Hematopoietic multipotent progenitor cell (in vitro differentiated cells): ENCODE measurements at regions not wholly inside any gene's neighbourhood (a gene's known extent, or its start where the extent isn't known, plus 50 kb on each side); places are given as distances from the start of the nearest gene placed in this dataset.

Experiments
- DNase-seq, 3 donors: peaks; one replicate each; pipeline ENCODE4 v3.0.0-alpha.2; 2011 to 2015; ENCODE audit warnings: low read depth in 2 of 3, low spot score in 2 of 3

DNA sequence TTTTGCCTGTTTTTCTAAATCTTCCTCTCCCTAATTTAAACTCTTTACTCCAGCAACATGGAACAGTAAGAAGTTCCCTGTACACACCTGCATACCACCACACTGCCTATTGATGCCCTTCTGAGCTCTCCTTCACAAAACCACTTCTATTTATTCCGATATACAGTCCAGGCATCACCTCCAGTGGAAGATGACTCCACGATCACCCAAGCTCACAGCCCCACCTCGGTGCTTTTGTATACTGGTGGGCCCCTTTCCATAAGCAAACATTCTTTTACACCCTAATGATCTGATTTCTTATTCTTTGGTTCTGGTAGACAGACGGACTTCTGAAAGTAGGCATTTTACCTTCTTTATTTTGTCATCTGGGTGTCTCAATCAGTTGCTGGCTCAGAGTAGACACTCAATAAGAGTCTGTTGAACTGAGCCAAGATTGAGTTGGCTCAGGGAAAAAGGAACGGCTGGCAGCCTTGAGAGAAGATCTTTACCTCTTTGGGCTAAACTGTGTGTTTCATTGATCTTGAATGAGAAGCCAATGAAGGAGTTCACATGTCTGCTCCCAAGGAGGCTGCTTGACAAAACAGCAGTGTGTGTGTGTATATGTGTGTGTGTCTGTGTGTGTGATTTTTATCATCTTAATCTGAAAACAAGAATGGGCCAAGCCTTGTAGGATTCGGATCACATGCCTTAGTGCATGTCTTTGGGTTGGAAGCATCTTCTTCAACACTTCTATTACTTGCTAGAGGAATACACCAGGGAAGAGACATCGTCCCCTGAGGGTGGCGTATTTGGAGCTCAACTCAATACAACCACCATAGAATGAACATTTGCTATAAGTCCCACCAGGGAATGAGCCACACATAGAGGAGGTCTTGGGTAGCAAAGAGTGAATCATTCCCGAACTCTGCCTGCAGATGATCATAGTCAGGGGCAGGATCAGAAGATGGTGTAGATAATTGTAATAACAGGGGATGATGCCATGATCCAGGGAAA, 341.8 kb downstream of the CYRIA start:
- DNase-seq: no peak

DNA sequence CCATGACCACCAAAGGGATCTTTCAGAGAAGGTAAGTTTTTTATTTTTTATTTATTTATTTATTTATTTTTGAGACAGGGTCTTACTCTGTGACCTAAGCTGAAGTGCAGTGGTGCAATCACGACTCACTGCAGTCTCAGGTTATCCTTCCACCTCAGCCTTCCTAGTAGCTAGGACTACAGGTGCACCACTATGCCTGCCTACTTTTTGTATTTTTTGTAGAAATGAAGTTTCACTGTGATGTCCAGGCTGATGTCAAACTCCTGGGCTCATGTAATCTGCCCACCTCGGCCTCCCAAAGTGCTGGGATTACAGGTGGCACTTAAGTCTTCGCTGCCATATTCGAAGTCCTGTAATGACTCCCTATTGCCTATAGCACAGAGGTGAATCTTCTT, 342.5 kb downstream of the CYRIA start:
- no peak for DNase-seq

DNA sequence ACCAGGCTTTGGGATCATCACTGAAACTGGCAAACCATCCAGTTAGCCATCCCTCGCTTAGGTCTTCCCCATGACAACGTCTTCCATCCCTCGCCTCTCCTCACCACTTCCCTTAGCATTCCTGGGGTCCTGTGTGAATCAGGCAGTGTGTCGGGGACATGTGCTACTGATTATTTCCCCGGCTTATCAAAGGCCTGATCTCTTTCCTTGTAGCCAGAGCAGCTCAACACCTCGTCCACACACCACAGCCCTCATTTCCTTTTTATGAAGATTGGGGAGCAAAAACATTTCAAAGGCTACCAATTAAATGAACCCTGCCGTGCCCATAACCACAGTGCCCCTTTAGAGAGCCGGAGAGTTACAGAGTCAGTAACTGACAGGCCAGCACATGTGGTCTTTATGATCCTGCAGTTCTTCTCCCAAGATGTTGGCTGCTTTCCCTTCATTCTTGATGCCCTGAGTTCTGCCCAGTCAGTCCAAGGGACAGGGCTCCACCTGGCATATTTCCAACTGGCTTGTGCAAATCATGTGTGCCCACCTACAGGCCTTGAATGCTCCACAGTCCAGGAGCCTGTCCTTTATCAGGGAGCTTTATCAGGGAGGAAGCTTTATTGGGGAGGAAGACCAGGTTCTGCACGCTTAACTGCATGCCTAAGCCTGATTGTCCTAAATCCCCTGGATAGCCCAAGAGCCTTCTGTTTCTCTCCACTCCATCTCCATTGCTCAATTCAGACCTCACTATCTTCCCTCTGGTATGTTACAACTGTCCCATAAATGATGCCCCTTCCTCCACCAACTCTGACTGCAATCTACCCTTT, 343.1 kb downstream of the CYRIA start:
- DNase-seq: no peak

DNA sequence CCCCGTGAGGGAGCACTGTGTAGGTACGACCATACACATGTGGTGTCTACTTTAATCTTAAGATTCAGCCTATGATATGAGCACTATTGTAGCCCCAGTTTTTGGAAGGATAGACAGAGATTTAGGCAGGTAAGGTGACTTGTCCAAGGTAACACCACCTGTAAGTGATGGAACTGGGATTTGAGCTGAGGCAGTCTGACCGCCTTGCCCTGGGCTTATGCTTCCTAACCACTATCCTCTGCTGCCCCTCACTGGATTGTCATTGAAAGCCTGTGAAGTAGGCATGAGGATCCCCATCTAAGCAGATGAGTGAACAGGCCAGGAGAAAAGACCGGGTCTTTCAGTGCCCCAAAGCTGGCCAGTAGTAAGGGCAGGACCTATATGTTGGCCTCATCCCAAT, 343.8 kb downstream of the CYRIA start:
- peak in 1 of 3 donors; percentile 39 for DNase-seq

DNA sequence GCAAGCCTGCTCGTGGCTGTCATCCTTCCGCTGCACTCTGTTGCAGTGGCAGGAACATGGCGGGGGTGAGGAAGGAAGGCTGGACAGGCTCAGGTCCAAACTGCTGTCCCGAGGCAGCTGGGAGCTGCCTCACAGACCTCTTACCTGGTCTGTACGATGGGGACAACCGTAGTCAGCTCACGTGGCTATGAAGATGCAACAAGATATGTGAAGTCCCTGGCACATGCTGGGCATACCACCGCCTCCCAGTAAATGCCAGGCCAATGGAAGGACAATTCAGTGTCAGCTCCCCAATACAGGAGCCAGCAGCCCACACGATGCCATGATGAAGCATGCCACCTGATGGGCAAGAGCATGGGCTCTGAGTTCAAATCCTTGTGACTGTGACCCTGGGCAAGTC, 344.4 kb downstream of the CYRIA start:
- DNase-seq: no peak

DNA sequence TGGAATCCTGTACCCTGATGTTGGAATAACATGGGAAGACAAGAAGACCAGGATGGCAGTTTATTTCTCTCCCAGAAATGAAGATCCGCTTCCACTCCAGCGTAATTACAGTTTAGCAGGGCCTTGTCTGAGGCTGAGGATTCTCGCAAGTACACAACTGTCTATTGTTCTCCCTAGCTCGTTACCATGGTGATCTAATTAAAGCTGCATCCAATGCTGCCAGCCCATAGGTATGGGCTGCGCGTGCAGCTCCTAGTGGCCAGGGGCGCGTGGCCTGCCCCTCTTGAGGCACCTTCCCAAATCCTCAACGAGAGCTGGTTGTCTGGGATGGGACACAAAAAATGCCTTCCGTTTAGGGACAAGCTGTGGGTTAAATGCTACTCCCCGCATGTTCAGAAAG, 344.9 kb downstream of the CYRIA start:
- no peak for DNase-seq

DNA sequence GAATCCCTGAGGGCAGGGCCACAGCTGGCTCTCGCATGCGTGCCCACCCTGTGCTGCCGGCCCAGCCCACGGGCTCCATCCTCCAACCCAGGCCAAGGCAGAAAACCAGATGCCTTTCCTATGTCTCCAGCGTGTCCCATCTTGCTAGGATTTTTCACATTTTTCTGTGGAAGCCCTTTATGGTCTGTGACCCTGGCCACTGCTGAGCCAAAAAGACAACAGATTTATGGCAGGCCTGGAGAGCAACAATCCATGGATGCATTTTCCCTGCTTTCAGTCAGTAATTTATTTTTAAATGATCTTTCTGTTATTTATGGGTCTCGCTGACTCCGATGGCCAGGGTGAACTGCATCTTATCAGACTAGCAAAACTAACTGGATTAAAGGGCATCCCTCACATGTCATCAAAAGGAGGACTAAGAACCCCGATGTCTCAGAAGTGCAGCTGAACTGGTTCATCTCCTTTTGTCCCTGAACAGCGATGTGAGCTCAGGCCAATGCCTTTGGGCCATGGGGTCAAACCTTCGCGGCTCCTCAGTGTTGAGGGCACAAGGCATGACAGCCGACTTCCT, 346.0 kb downstream of the CYRIA start:
- DNase-seq: no peak

DNA sequence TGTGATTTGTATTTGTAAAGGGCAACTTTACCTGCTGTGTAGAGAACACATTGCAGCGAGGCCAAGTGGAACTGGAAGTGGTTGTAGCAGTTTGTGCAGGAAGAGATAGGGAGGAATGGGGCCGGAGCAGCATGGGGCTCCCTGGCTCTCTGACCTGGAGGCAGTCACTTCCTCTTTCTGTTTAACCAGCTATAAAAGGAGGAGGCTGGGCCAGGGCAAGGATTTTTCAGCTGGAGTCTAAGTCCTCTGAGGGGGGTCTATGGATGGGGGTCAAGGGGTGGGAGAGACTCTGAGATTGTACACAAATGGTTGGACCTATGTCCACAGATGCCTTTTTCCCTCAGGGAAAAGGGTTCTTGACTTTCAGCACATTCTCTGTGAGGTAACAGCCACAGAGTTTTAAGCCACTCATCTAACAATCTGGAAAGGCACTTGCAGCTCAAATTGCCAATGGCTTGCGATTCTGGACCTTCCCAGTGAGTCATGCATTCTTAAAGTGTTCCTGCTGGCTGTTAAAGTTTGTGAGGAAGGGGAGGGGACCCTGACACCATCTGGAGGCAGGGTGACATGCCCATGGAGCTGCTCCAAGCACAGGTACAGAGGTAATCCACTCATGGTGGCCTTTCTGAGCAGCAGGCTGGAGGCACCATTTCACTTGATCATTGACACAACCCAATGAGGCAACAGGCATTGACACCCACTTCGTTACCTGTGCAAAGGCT, 347.0 kb downstream of the CYRIA start:
- DNase-seq: peak in 2 of 3 donors; percentile 76 to 92

DNA sequence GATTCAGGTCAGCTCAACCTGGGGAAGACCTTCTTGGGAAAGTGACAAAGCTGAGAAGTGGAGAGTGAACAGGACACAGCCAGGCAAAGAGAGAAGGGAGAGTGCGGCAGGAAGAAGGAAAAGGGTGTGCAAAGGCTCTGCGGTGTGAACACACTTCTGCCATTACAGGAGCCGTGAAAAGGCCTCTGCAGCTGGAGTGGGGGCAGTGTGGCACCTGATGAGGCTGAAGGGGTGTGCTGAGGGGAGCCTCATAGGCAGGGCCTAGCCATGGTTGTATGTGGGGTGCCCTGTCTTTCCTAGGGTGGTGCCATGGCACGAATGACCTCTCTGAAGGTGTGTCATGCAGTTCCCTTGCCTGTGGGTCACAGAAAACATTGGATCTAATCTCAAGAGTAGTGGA, 347.6 kb downstream of the CYRIA start:
- no peak for DNase-seq

DNA sequence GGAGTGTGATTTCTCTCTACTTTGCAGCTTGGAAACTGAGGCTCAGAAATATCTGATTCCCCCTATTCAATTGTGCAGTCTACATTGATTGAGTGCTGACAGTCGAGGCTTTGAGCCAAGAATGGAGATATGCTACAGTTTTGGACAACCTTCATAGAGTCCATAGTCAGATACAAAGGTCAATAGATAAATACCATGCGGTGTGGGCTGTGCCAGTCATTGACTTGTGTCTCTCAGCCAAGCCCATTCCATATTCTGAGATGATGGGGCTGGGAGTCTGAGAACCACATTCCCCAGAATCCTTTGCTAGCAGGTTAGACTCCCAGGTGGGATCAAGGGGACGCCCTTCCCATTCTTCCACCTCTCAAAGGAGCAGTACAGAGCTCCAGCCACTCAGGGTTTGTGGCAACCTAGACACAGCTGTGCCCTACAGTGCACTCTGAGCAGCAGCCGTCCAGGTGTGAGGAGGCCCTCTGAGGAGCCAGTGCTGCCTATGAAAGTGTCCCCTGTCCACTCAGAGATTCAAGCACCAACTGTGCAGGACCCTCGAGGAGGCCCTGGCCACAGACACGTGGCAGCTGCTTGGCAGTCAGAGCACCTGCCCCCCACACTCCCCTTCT, 348.3 kb downstream of the CYRIA start:
- DNase-seq: no peak

DNA sequence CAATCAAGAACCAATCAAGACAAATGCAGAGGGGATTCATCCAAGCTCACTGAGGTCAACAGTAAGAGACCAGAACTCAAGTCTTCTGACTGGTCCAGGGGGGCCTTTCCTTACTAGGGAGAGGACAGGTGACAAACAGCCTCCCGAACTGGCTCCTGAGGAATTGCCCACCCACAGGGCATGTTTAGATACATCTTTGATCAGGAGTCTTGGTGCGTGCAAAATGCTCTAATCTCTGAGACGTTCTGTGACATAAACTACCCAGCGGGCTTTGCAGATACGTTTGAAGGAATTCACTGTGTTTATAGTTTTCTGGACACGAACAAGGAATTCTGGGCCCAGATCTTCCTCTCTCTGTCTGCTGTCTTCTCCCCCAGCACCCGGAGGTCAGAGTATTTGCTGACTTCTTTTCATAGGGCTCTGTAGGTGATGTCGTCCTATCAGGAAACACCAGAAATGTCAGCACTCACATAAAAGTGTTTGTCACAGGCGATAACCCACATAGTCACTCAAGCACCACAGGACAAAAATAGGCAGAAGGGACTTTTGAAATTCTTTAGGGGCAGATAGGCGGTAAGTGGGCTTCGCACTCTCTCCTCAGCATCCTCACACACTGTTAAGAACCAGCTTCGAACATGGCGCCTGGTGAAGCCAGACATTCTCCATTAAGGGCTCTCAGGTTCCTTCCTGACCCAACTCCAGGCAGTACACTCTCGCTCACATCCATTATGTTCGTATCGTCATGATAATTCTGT, 349.0 kb downstream of the CYRIA start:
- no peak for DNase-seq

DNA sequence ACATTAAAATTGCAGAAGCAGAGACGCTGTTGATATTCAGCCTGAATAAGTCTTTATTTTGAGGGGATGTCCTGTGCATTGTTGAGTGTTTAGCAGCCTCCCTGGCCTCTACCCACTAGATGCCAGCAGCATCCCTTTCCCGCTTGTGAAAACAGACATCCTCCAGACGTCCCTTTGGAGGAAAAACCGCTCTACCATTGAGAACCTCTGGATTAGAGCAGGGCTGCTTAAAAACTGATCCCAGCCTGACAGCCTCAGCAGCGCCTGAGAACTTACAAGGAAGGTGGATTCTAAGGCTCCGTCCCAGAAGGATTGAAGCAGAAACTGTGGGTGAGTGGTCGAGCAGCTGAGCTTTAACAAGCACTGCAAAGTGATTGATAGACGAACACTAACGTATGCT, 349.7 kb downstream of the CYRIA start:
- no peak for DNase-seq

DNA sequence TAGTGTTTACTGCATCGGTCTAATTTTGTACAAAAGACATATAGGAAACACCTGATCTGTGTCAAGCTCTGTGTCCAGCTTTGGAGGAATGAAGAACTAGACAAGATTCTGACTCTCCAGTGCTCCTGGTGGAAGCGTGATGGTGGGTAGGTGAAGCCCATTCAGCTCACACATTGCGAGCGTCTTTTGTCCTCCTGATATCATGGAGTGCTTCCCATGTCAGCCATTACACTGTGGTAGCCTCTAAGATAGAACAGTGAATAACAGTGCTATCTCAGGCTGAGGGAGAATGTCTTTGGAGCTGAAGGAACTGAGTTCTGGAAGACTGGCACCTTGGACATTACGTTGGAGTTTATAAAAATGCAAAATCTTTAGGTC, 350.2 kb downstream of the CYRIA start:
- DNase-seq: no peak

DNA sequence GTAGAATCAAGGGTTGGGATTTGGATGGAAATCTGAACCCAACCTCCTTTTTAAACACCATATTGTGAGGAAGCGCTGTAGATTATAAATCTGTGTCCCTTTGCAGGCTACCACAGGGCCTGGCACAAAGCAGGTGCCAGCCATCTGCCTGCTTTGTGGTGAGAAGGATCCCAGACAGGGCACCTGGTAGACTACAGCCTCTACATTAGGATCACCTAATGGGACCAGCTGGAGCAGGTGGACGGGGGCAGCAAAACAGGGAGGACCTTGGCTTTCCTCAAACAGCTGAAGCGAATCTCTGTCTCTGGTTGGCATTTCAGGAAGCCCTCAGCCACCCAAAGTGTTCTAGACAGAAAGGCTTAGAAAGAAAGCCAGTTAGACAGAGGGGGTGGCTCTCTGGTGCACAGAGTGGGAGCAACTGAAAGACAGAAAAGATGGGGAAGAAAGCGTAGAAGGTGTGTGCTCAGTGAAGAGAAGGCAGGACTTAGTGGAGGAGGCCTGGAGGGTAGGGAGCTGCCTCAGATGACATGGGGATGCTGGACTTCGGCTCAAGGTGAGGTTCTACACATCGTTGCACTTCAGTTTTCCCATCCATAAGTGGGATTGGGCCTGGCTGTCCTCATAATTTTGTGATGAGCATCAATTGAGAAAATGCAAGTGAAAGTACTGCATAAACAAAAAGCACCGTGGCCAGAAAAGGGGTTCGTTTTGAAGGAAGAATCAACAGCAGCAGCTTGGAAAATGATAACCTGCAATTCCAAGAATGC, 350.8 kb downstream of the CYRIA start:
- DNase-seq: no peak

DNA sequence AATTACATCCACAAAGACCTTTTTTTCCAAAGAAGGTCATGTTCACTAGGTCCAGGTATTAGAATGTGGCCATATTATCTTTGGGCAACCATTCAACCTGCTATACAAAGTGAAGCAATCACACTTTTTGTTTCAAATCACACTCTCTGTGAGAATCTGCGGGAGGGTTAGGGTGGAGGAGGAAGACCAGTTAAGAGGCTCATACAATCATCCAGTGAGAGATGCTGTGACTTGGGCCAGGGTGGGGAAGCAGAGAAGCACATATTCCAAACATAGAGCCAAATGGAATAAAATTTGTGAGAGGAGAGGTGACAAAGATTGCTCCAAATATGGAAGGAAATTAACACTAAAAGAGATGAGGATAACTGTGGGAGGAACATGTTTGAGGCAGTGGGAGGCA, 351.6 kb downstream of the CYRIA start:
- no peak for DNase-seq

DNA sequence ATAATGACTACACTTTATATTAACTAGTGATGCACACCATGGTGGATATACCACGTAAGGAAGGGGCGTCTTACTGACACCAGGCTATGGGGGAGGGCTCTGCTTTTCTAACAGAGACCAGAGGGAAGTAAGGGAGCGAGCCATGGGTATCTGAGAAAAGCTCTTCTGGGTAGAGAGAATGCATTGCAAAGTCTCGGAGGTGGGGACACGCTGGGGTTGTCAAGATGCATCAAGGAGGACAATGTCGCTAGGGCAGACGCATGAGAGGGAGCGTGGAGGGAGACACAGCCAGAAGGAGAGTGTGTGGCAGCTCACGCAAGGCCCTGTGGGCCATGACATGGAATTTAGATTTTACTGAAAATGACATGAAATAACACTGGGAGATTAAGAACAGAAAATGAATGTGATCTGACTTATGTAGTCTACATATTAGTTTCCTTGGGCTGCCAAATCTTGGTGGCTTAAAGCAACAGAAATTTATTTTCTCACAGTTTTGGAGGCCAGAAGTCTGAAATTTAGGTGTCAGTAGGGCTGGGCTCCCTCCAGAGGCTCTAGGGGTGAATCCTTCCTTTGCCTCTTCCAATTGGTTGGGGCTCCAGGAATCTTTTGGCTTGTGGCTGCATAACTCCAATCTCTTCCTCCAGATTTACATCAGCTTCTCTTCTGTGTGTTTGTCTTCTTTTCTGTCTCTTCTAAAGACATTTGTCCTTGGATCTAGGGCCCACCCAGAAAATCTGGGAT, 352.2 kb downstream of the CYRIA start:
- DNase-seq: no peak

DNA sequence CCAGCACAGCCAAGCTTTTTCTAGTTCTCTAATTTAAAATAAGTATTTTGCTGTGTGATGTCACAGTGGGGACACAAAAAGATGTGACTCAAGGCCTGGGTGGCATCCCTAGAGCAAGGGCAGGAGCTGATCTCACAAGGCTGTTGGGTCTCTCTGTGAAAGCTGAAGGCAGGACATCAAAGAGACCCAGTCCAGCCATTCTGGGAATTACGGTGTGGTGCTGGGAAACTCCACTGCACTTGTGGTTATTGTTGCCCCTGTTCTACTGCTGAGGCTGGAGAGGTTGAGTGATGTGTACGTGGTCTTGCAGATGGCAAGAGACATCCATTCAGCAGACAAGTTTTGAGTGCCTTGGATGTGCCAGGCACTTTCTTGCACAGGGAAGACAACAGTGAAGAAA, 352.9 kb downstream of the CYRIA start:
- no peak for DNase-seq
